Thyroid gland (tissue), 4 donors: ENCODE measurements at regions not wholly inside any gene's neighbourhood (a gene's known extent, or its start where the extent isn't known, plus 50 kb on each side); places are given as distances from the start of the nearest gene placed in this dataset.

ENCODE experiments used
- DNase-seq, 2 donors: peaks; one replicate each; pipeline ENCODE4 v3.0.0-alpha.2; 2019
- H3K27ac ChIP-seq, 3 donors: fragments of 200-600 bp; sonication (generic); 1 replicate in 2 of 3; 2 replicates in 1 of 3; pipeline ENCODE4 v1.5.1; 2016 to 2019; ENCODE audit warnings: mild to moderate bottlenecking in 1 of 3, moderate library complexity in 1 of 3
- H3K27me3 ChIP-seq: fragments of 200-600 bp; sonication (generic); one replicate; pipeline ENCODE4 v1.5.1; 2019
- H3K36me3 ChIP-seq, 2 donors: fragments of 200-600 bp; sonication (generic); one replicate each; pipeline ENCODE4 v1.5.1; 2016 to 2019
- H3K4me1 ChIP-seq, 2 donors: fragments of 200-600 bp; sonication (generic); one replicate each; pipeline ENCODE4 v1.5.1; 2017 to 2019
- H3K4me3 ChIP-seq, 3 donors: fragments of 200-600 bp; sonication (generic); replicated peaks in 1 of 3; 1 replicate in 2 of 3; 2 replicates in 1 of 3; pipeline ENCODE4 v1.5.1; 2016; ENCODE audit warnings: mild to moderate bottlenecking in 1 of 3
- H3K9me3 ChIP-seq: fragments of 200-600 bp; sonication (generic); one replicate; pipeline ENCODE4 v1.5.1; 2017
- POLR2A ChIP-seq, 2 donors: fragments of 450-650 bp; IDR thresholded peaks; one replicate each; pipeline ENCODE4 v1.6.1; 2017; ENCODE audit warnings: antibody characterized with exemption in 2 of 2, mild to moderate bottlenecking in 2 of 2, moderate library complexity in 1 of 2
- WGBS, 2 donors: methylation state at CpG; one replicate each; pipeline ENCODE4 v1.1.5; 2017; 5-methylcytosine and 5-hydroxymethylcytosine counted together
- intact Hi-C: fragments of 100-400 bp; cut with DNase I; formaldehyde crosslinking; loops from one replicate; pipeline ENCODE4 v1.15.1; 2023
- TF ChIP-seq, protein P1 (sequence below), 6 experiments: fragments of 200-600 bp in 3 of 6; fragments of 450-650 bp in 3 of 6; sonication (generic) in 3 of 6; IDR thresholded peaks; one replicate each; pipeline ENCODE4 v1.5.1; 2016 to 2019; ENCODE audit warnings: antibody characterized with exemption in 6 of 6, mild to moderate bottlenecking in 2 of 6, inconsistent platforms in 1 of 6, moderate library complexity in 1 of 6

DNA sequence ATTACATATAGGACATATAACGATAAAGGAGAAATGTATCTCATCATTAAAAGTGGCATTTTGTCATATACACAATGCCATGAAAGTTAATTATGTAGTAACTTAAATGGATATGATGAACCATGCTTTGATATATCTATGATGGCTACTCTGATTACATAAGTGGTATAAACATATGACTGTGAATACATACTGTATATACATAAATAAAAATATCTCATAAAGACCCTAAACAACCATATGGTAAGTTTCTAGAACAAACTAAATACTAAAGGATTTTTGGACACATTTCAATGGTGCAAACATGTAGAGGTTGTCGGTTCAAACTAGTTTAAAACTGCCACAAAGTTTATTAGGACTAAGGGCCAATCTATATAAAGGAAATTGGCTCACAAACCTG lies 849.6 kb upstream of the INTU start:
- DNase-seq = no peak
- Histone ChIP-seq H3K27me3 (no peaks in the 10 kb centered on the region), H3K9me3 (no peaks in the 10 kb centered on the region), H3K4me1 (no peaks in the 10 kb centered on the region), H3K36me3 (no peaks in the 10 kb centered on the region), H3K4me3 (no peak overlapping the region), H3K27ac (no peak overlapping the region)
- WGBS, 2 donors = 89 to 93% methylated on average over 2 of the region's 2 CpGs
- TF ChIP-seq, protein P1, sequence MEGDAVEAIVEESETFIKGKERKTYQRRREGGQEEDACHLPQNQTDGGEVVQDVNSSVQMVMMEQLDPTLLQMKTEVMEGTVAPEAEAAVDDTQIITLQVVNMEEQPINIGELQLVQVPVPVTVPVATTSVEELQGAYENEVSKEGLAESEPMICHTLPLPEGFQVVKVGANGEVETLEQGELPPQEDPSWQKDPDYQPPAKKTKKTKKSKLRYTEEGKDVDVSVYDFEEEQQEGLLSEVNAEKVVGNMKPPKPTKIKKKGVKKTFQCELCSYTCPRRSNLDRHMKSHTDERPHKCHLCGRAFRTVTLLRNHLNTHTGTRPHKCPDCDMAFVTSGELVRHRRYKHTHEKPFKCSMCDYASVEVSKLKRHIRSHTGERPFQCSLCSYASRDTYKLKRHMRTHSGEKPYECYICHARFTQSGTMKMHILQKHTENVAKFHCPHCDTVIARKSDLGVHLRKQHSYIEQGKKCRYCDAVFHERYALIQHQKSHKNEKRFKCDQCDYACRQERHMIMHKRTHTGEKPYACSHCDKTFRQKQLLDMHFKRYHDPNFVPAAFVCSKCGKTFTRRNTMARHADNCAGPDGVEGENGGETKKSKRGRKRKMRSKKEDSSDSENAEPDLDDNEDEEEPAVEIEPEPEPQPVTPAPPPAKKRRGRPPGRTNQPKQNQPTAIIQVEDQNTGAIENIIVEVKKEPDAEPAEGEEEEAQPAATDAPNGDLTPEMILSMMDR (IDR thresholded peaks at IDR 0.05) = no peak
- no peak for TF ChIP-seq POLR2A (IDR thresholded peaks at IDR 0.05)
- intact Hi-C loops = no loop called here

DNA sequence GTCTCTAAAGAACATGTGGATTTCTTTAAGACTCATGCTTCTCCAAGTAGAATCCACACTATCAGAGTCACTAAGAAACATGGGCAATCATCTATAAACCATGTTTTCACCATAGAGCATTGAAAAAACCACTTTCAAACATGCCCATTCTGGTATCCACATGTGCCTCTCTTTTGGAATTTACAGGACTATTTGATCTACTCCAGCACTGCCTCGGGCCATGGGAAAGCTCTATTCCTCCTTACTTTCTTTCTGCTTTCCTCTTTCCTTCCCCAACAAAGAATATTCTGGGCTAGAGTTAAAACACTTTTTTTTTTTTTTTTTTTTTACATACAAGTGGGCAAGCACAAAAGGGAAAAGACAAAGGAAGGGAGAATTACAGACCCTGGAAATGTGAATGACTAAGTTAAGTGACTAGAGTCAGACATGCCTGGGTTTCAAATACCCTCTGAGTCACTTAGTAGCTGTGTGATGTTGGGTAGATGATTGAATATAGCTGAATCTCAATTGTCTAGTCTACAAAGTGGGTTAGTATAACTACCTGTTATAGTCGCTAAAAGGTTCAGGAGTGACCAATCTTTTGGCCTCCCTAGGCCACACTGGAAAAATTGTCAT lies 847.7 kb upstream of the INTU start:
- intact Hi-C loops = no loop called here
- WGBS, 2 donors = 95 to 96% methylated on average over 2 of the region's 2 CpGs
- no peak overlapping the region for H3K4me3 ChIP-seq
- no peaks in the 10 kb centered on the region for H3K4me1 ChIP-seq
- H3K36me3 ChIP-seq = no peaks in the 10 kb centered on the region
- no peaks in the 10 kb centered on the region for H3K9me3 ChIP-seq
- no peak for DNase-seq
- no peak overlapping the region for H3K27ac ChIP-seq
- TF ChIP-seq, protein P1 (IDR thresholded peaks at IDR 0.05) = no peak
- no peak for TF ChIP-seq POLR2A (IDR thresholded peaks at IDR 0.05)
- H3K27me3 ChIP-seq = no peaks in the 10 kb centered on the region

DNA sequence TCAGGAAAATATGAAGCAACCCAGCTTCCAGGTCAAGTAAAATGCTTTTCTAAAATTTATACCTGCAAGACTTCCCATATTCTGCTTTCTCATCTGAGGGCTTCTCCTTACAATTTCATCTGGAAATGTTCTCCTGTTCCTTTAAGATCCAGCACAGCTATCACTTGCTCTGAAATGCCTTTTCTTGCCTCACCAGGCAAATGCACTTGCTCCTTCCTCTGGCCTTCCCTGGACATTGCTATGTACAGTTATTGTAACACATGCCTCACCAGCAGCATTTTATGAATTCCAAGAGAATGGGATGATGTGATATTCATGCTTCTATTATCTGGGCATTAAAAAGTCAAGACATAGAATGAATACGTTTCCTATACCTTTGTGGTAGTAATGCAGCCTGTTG lies 842.1 kb upstream of the INTU start:
- 74 to 80% methylated on average over 1 of the region's 1 CpG for WGBS, 2 donors
- Histone ChIP-seq H3K4me1 (no peaks in the 10 kb centered on the region), H3K4me3 (no peak overlapping the region), H3K9me3 (no peaks in the 10 kb centered on the region), H3K36me3 (no peaks in the 10 kb centered on the region), H3K27me3 (no peaks in the 10 kb centered on the region), H3K27ac (no peak overlapping the region)
- intact Hi-C loops = no loop called here
- TF ChIP-seq, protein P1 (IDR thresholded peaks at IDR 0.05) = peak in 2 of 6 experiments; percentile 12 to 21
- TF ChIP-seq POLR2A (IDR thresholded peaks at IDR 0.05) = no peak
- peak in 1 of 2 donors; percentile 7 for DNase-seq

DNA sequence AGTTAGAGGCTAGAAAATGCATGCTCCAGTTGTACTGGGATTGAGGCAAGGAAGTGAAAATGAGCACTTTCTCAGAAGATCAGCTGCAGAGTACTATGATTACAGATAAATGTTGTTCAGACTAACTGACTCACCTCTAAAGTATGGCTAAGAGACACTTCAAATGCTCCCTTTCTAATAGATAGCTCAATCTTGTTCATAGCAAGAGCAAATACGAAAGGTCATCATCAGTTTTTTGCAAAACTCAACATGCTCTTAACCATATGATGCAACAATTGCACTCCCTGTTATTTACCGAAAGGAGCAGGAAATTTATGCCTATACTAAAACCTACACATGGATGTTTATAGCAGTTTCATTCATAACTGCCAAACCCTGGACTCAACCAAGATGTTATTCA lies 838.4 kb upstream of the INTU start:
- no peaks in the 10 kb centered on the region for H3K36me3 ChIP-seq
- DNase-seq = no peak
- no peaks in the 10 kb centered on the region for H3K4me1 ChIP-seq
- no peak overlapping the region for H3K4me3 ChIP-seq
- intact Hi-C loops = no loop called here
- WGBS, 2 donors = 74 to 91% methylated on average over 2 of the region's 2 CpGs
- H3K27me3 ChIP-seq = no peaks in the 10 kb centered on the region
- H3K27ac ChIP-seq = no peak overlapping the region
- H3K9me3 ChIP-seq = no peaks in the 10 kb centered on the region
- TF ChIP-seq POLR2A (IDR thresholded peaks at IDR 0.05) = no peak
- TF ChIP-seq, protein P1 (IDR thresholded peaks at IDR 0.05) = no peak

DNA sequence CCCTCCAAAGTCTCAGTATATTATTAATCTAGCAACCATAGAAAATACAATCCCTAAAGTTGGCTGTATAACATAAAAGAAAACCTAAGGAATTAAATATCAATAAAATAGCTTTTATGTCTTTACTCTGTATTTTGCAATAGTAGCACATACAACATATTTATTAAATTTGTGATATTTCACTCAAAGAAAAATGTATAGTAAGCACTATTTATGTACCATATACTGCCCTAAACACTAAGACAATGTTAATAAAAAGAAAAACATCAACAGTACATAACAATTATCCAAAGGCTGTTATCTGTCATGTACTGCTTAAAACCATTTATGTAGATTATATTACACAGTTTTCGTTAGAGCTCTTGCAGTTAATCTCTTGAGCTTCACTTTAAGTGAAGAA lies 834.5 kb upstream of the INTU start:
- 89 to 93% methylated on average over 1 of the region's 1 CpG for WGBS, 2 donors
- Histone ChIP-seq H3K9me3 (no peaks in the 10 kb centered on the region), H3K27ac (no peak overlapping the region), H3K27me3 (no peaks in the 10 kb centered on the region), H3K4me3 (no peak overlapping the region), H3K4me1 (no peaks in the 10 kb centered on the region), H3K36me3 (no peaks in the 10 kb centered on the region)
- DNase-seq = no peak
- intact Hi-C loops = no loop called here
- TF ChIP-seq, protein P1 (IDR thresholded peaks at IDR 0.05) = no peak
- TF ChIP-seq POLR2A (IDR thresholded peaks at IDR 0.05) = no peak
